ENCODE measurements at regions not wholly inside any gene's neighbourhood (a gene's known extent, or its start where the extent isn't known, plus 50 kb on each side); places are given as distances from the start of the nearest gene placed in this dataset.
A peak's percentile ranks its signal among the peaks of the same experiment; 100 is the strongest.
"Not testable (repeated sequence)": the region's sequence is repeated elsewhere in the genome, so short reads cannot be mapped to it uniquely, and the experiment has no call there.

DNA sequence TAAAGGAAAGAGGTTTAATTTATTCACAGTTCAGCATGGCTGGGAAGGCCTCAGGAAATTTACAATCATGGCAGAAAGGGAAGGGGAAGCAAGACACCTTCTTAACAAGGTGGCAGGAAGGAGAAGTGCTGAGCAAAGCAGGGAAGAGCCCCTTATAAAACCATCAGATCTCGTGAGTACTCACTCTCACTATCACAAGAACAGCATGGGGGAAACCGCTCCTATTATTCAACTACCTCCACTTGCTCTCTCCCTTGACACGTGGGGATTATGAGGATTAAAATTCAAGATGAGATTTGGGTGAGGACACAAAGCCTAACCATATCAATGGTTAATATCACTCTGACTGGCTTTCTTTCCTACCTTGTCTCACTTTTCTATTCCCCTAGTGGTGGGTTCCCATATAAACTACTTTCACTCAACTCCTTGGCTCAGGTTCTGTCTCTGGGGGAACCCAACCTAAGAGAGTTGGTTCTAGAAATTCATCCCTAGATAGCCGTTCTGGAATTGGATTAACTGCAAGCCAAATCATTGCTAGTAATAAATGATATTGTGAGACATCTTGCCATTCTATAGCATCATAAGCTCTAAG, 749.8 kb upstream of the GRAMD2B start:
- no peak for DNase-seq

DNA sequence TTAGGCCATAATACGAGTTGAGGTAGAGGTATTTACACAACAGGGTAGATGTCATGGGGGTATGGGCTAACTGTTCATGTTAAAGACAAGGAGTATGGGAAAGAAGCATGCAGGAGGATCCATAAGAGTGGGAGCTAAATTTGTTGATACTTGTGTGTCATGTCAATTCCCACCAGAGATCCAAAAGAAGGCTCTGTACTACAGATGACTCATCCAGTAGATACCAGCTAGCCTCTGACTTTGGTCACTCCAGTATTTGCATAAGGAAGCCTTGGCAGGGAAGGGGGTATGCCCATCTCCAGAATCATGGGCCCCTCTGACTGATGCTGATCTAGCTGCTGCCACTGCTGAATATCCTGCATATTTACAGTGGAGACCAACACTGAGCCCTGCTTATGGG, 743.7 kb upstream of the GRAMD2B start:
- DNase-seq: no peak

DNA sequence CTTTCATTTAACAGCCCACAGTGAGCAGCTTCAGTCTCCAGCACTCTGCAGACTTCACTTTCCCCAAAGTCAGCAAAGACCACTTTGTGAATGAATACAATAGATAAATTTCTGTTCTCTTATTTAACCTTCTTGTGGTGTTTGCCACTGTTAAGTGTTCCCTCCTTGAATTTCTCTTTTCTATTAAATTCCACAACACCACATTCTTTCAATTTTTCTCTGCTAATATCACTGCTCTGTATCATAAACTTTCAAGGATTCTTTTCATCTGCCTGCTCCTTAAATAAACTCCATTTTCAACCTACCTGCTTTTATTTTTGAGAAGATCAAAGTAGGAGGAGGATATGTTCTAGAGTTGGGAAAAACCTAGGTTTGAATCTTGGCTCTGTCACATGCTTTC, 739.5 kb upstream of the GRAMD2B start:
- no peak for DNase-seq

DNA sequence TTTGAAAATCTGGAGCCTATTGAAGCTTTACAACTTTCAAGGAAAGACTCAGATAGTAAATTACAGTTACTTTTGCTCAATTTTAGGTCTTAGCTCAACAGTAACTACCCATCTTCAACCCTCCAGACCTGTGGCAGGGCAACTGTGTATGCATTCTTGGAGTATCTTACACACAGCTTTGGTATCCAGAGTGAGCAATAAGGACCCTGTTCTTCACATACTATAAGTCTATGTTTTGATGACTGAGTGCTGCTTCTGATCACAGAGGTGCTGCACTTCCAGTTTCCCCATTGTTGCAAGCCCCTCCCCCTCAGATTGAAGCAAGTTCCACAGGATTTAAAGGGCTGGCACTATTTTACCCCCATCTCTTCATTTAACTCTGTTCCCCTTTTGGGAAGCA, 737.4 kb upstream of the GRAMD2B start:
- no peak for DNase-seq

DNA sequence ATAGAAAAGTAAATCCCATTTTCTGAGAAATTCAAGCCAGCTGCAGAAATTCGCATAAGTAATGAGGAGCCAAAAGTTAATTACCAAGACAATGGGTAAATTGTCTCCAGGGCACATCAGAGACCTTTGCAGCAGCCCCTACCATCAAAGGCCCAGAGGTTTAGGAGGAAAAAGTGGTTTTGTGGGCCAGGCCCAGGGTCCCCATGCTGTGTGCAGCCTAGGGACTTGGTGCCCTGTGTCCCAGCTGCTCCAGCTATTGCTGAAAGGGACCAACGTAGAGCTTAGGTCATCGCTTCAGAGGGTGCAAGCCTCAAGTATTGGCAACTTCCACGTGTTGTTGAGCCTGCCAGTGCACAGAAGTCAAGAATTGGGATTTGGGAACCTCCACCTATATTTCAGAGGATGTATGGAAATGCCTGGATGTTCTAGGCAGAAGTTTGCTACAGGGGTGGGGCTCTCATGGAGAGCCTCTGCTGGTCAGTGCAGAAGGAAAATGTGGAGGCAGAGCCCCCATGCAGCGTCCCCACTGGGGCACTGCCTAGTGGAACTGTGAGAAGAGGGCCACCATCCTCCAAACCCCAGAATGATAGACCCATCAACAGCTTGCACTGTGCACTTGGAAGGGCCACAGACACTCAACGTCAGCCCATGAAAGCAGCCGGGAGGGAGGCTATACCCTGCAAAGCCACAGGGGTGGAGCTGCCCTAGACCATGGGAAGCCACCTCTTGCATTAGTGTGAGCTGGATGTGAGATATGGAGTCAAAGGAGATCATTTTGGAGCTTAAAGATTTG, 731.3 kb upstream of the GRAMD2B start:
- not testable (repeated sequence) for DNase-seq

DNA sequence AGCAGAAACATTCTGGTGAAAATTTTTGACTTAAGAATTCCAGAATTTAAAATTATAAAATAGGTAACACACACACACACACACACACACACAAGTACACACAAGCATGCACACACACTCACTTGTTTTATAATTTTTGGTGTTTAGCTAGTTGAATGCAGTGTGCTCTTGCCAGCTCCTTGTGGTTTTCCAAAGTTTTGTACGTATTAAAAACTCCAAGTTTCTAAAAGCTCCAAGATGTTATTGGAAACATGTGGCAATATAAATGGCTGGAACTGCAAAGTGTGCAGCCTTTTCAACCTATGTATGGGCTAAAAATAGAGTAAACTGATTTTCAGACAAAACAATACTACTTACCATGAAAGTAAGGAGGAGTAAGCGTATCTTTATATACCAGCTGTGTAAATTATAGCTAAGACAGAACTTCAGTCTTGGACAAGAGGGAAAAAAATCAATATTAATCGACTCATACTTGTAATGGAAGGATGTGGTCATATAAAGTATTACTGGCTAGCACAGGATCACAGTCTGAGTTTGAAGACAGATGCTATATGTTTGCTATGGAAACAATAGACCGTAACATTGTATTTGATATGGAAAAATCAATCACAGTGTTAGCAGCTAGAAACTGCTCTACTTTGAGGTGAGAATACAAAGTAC, 727.1 kb upstream of the GRAMD2B start:
- DNase-seq: no peak

DNA sequence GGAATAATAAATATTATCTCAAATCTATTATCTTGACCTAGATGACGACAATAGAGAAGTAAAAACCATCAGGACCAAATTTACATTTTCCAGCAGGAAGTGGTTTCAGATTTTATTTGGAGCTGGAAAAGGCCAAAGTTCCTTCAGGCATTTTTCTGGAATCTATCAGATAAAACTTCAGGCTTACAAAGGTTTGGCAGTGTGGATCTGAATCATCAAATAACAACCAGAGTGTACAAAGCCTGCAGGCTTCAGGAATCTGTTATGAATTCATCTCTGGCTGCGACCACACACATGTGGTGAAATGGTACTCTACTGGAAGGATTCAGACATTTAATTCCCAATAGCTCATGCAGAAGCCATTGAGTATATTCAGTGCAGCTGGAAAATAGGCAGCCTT, 726.4 kb upstream of the GRAMD2B start:
- DNase-seq: no peak

DNA sequence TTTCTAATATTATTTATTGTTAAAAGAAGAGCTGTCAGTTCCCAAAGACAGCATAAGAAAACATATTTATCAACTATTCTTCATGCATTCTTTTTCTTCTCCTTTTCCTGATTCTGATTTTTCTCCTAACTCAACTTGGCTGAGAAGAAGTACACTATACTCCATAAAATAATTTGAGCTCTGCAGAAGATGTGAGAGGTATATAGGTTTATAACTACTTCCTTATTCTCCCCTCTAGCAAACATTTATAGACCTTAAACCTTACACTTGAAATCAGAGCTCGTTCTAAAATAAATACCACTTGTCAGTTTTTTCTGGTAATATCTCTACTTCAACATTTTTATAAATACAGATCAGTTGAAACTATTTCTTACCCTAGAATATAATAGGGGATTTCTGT, 724.8 kb upstream of the GRAMD2B start:
- no peak for DNase-seq

DNA sequence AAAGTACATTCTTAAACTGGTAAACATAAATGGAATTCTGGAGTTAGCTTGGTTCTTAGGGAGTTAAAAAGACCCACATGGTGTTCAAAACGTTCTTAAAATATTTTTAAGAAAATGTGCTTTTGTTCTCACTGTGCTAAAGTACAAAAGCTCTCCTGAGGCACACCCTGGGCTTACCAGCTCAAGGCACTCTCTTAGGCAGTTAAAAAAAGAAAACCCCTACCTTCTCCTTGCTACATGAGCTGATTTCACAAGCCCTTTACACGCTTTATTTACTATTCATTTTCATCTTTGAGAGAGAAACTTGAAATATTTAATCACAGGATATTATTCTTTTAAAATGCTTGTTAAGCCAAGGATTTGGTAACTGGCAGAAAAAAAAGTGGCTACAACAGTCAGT, 723.3 kb upstream of the GRAMD2B start:
- DNase-seq: peak in 1 of 2 donors; percentile 5

DNA sequence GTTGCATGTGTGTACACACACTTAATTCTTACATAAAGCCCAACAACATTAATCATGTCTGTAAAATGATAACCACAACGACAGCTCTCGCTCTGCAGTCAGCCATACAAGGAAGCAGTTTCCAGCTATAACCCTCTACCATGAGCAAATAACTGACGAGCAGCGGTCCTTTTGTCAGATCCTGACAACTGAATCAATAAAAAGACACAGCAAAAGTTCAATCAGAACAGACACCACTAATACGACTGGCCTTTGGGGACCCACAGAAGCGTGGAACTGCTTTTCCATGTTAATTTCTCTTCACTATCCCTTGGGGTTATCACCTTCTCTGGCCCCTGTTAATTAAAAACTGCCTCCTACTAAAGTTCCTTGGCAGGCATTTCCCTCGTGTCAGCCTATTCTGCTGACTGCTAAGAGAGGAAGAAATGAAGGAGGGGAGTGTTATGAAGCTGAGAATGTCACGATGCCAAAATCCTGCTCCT, 722.8 kb upstream of the GRAMD2B start:
- peak; percentile 32 to 34 for DNase-seq

DNA sequence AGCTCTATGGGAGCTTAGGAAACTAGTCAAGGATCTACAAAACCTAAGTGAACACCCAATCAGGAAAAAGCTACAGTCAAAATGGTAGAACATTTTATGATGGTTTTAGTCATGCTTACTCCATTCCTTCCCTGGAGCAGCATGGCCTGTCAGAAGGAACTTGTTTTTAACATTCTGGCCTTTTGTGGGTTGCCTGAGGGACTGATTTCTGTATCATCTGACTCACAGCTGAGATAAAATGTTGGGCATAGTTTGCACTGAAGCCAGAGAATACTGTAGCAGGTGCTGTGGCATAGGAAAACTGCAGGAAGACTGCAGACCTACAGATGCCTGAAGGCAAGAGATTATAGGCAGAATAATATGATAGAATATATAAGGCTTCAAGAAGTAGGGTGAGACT, 719.6 kb upstream of the GRAMD2B start:
- DNase-seq: no peak

DNA sequence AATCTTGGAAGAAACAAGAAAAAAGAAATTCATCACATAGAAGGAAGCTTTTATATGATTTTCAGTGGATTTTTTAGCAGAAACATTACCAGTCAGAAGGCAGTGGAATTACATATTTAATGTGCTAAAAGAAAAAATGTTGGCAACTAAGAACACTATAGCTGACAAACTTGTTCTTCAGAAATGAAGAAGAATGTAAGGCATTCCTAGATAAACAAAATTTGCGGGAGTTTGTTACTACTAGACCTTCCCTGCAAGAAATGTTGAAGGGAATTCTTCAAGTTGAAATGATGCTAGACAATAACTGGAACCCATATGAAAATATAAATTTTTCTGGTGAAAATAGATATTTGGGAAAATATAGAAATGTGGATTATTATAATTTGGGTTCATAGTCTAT, 718.3 kb upstream of the GRAMD2B start:
- DNase-seq: no peak

DNA sequence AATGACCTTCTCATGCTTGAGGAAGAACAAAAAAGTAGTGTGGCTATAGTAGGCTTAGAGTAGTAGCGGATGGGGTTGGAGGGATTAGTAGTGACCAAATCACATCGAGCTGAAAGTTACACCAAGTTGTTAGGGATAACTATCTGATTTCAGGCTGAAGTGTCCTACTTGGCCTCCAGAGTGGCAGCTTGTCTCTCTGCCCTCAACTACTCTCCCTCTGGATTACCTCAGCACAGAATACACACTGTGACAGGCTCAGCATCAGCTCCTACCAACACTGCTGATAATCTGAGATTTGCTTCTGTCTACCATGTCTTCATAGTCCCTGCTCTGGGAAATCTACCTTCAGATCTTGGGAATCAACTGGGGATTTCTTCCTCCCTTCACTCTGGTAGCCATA, 714.6 kb upstream of the GRAMD2B start:
- no peak for DNase-seq

DNA sequence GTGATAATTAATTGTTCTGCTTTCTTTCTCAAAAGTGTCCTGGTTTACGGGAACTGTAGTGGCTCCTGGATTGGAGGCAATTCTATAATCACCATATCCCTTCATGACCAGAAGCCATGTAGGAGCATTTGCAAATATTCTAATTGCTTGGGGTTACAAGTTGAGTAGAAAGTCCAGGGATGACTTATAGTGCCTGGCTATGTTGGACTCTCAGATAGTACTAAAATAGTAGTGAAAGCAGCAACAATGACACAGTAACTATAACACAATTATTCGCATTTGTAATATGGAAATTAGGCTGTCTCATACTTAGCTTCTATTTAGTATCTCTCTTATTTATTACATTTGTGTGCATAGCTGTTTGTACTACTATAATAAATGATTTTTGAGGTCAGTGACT, 712.5 kb upstream of the GRAMD2B start:
- DNase-seq: no peak

DNA sequence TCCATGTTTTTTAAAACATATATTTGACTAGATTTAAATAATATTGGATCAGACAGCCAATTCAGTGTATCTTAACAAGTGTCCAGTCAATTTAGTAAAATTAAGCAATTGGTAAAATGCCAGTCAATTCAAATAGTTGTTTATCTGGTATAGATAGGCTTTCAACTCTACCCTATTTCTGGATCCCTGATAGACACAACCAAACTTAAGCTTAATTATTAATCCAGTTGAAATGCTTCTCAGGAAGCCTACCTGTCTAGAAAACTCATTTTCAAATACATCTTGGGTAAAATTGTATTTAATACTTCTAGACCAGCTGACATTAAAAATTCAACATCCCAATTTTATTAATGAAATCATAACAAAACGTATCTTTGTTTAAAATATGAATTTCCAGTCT, 710.8 kb upstream of the GRAMD2B start:
- DNase-seq: no peak

DNA sequence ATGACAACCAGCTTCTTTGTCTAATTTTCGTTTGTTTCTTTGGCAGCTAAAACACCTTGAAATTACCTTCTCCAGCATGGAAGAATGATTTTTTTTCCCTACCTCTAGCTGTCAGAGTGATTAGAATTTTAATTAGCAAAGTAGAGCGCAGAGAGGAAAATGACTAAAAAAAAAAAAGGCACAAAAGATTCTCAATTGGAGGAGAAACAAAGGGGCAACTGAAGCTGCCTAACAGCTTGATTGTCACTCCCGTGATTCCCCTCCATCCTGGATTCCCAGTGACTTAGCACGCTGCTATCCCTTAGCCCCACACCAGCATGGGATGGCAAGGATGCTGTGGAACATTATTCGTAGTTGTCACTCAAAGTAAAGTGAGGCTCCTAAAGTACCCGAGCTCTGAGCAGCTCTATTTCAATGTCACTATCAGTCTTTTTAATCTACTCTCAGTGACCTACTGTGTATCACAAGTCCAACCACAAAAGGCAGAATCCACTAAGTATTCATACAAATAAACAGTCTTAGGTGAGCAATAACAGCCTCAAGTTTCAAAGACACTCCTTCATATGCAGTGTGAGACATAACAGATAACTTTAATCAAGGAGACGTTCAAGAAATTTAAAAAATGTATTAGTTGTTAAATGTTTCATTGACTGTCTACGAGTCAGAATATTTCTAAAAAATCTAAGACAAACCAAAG, 710.0 kb upstream of the GRAMD2B start:
- no peak for DNase-seq

DNA sequence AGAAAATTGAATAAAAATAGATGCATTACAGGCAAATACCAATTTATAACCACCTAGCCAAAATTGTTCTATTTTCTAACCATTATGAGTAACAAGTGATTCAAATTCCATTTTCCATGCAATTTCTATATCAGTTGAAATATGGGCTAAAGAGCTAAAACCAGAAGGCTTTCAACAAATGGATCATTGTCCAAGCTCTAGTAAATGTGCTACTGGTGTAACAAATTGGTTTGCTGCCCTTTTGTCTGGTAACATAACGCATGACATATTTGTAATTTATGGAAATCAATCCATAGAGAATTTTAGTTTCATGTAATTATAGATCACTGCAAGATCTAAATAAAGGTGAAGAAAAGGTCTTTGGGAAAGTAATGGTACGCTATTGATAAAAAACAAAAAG, 708.0 kb upstream of the GRAMD2B start:
- DNase-seq: no peak

DNA sequence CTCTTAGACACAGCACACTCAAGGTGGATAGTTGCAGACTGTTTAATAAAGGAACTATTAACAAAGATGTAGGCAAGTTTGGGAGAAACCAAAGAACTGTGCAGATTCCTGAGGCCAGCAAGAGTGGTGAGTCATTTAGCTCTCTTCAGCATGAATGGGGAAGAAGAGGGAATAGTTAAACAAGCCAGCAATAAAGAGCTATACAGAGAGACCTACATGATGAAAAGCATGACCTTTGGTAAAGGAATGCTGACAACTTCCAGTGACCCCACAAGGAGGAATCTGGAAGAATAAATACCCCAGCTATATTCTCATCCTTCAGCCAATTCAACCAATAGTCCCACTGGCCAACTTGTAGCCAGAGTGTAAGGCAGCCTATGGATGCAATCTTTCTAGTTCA, 706.0 kb upstream of the GRAMD2B start:
- no peak for DNase-seq

DNA sequence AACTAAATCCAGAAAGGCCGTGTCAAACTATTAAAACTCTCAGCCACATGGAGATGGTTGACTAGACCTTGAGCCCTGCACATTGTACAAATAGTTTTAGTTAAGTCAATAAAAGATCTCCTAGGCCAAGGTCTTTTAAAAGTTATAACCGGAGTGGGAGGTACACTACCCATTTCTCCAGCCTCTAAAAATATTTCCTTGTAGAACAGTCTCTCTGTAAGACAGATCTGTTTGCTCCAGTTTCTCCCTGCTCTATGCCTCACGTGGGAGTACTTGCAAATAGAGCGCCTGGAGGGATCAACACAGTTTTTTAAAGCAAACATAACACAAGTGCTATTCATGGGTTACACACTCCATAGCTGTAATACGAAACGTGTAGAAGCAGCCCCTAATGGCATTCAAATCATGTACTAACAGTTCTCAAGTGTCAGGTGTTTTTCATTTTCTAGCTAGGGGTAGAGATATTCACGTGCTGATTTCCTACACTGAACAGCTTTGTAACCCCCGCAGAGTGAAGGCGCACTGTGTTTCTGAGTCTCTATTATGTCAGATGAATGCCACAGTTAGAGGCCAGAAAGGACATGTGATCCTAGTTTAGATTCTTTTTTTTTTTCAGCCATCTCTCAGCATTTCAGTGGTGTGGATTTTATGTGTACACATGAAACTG, 703.4 kb upstream of the GRAMD2B start:
- DNase-seq: peak; percentile 33 to 36

DNA sequence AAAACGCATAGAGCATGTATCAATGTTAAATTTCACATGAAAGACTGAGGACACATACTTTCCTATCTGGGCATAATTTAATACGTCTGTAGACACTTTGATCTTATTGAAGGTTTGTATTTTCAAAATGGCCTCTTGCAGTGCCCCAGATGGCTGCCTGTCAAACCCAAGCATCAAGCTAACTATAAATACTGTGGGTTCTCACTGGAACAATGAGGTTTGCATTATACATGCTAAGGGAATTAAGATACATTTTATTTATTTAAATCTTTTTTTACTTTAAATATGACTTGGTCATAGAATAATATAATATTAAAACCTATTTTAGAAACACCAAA, 702.9 kb upstream of the GRAMD2B start:
- no peak for DNase-seq

DNA sequence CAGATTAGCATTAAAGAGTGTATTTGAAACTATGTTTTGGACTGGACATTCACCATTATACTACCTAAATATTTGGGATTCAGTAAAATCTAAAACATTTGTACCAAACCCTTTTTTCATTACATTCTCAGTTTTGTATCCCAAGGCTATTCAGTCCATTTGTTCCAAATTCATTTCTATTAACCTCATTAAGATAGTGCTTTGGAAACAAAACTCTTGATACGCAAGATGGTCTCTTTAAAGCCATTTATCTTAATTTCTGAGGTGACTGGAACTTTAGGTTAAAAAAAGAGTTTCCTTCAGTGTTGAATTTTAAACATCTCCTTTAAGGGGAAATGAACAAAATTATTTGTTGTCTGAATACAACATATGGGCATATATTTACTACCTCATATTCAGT, 702.5 kb upstream of the GRAMD2B start:
- no peak for DNase-seq

DNA sequence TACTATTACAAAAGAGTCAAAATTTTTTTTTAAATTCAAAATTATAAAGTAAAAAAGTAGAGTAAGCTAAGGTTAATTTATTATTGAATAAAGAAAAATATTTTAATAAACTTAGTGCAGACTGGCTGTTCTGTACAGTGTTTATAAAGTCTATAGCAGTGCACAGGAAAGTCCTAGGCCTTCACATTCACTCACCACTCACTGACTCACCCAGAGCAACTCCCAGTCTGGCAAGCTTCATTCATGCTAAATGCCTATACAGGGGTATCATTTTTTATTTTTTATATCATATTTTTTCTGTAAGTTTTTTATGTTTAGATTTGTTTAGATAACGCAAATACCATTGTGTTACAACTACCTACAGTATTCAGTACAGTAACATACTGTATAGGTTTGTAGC, 700.7 kb upstream of the GRAMD2B start:
- DNase-seq: no peak

Measured in right lung (tissue), 2 donors.